ENCODE measurements at regions not wholly inside any gene's neighbourhood (a gene's known extent, or its start where the extent isn't known, plus 50 kb on each side); places are given as distances from the start of the nearest gene placed in this dataset.

DNA sequence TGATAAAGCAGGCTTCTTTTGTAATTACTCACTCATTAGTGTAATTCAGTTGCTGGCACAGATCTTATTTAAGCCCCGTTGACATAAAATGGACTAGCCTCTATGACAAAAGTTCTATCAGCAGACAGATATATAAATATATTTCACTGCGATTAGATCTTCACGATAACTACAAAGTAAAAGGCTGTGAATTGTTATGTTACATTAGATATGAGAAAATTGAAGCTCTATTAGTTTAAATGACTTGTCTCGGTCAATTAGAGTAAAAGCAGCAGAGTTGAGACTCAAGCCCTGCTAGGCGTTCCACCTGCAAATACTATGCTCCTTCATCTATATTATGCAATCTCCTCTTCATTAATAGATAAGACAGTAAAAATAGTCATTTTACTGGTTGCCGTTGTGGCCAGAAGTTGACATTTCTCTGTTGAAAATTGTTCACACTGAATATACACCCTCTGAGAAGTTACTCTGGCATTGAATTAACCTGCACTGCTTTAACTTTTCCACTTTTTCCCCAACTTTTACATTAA, 136.7 kb downstream of the DKK1 start:
- TF ChIP-seq CTCF (conservative IDR thresholded peaks at IDR 0.05): no peak
- TF ChIP-seq ZFX (IDR thresholded peaks at IDR 0.05): no peak

Measured in C4-2B (cell line).